GM21447 (cell line): ENCODE measurements at regions not wholly inside any gene's neighbourhood (a gene's known extent, or its start where the extent isn't known, plus 50 kb on each side); places are given as distances from the start of the nearest gene placed in this dataset.
A peak's percentile ranks its signal among the peaks of the same experiment; 100 is the strongest.

Experiments
- ATAC-seq: cut with Tn5 transposase; IDR thresholded peaks from one replicate; pipeline ENCODE4 v1.9.1; 2021; ENCODE audit not compliant: unreplicated experiment

GRCh38 chr5:89499787-89500186 is 616.8 kb upstream of the MEF2C start:
- ATAC-seq, result no peak

- ATAC-seq, result no peak
These were observed 615.7 kb upstream of the MEF2C start for GRCh38 chr5:89498699-89499098.

GRCh38 chr5:89493414-89493813 is 610.4 kb upstream of the MEF2C start:
- ATAC-seq, result no peak

GRCh38 chr5:89484962-89485361 is 602.0 kb upstream of the MEF2C start:
- no peak for ATAC-seq

- ATAC-seq, result no peak
These were observed 597.5 kb upstream of the MEF2C start for GRCh38 chr5:89480406-89481007.

- ATAC-seq, result no peak
These were observed 595.9 kb upstream of the MEF2C start for GRCh38 chr5:89478851-89479250.

DNA sequence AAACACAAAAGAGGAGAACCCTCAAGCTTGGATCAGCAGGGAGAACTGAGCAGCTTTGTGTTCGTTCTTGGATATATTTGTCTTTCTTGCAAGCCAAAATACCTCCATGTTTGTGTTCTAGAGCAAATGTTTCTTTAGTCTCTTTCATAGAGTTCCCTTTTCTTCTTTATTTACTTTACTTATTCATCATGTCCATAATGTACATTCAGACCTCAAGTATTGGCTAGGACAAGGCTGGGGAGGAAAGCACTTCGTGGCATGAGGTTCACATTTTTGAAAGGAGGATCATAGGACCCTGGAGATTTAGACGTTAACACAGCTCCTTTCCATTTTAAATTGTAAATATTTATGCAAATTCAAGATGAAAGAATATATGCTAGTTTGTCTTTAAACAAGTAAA is 590.2 kb upstream of the MEF2C start:
- no peak for ATAC-seq

GRCh38 chr5:89471541-89471940 is 588.6 kb upstream of the MEF2C start:
- ATAC-seq, result no peak

- ATAC-seq, result no peak
These were observed 588.1 kb upstream of the MEF2C start for GRCh38 chr5:89471115-89471514.

- no peak for ATAC-seq
These were observed 587.7 kb upstream of the MEF2C start for GRCh38 chr5:89470658-89471057.

- no peak for ATAC-seq
These were observed 575.3 kb upstream of the MEF2C start for GRCh38 chr5:89458332-89458656.

DNA sequence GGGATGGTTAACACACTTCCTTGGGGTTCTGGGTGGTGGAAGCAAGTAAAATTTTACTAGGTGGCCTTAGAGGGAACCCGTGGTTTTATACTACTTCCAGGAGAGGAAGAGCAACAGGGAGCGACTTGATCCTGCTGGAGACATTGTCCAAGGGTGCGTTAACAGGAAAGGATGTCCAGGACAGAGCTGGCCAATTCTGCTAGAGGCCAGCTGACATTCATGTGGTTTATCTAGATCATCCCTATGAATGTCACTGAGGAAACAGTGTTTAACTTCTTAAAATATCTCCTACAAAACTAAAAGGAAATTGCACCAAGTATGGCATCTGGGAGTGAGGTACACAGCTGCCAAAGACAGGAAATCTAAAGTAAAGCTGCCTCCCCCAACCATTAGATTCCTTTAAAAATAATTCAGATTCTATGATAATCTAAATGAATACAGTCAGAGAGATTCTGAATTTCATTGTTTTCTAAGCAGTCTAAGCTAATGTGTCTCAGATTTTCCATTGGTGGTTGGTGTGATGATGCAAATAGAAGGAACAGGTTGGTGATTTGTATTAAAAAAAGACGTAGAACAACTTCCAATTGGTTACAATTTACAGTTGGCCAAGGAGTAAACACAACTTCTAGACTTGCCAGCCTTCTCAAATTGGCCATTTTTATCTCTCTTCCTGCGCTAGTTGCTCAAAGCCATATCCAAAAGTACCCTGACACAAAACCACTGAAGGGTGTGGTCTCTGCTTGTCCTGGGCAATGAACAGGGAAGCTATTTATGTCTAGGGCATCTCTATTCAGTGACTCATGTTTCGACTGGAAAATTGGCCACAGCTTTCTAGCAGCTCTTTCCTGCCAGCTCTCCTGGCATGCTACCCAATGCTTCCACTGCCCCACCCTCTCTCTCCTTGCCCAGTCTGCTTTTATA is 574.7 kb upstream of the MEF2C start:
- no peak for ATAC-seq

GRCh38 chr5:89452081-89452480 is 569.1 kb upstream of the MEF2C start:
- ATAC-seq, result no peak

DNA sequence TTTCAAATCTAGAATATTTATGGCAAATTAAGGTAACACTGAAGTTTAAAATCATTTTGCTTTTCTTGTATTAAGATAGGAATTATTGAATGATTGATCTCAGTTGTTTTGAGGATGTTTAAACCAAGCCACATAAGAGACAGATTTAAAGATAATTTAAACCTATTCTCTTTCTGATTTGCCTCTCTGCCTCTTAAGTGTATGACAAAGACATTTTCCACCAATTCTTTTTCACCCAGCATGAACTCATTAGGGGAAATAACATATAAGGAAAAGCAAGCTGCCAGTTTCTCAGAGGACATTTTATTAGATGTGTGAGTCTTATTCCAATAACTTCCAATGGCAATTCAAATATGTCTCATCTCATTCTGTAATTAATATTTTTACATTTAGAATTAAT is 568.3 kb upstream of the MEF2C start:
- ATAC-seq, result no peak

DNA sequence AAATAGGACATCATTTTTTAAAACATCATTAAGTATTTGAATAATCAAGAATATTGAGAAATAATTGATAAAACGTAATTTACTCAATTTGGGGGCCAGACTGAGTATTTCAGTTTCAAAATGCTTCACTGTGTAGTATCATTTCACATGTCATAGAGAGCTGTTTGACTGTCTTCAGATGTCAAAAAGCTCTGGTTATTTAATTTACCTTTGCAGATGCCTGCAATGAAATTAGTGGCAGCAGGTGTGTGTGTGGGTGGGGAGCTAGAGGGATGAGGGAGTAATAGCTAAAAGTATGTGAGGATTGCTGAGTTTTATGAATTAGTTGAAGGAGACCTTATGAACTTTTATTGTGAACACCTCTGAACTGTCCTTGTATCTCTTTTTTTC is 567.2 kb upstream of the MEF2C start:
- no peak for ATAC-seq

DNA sequence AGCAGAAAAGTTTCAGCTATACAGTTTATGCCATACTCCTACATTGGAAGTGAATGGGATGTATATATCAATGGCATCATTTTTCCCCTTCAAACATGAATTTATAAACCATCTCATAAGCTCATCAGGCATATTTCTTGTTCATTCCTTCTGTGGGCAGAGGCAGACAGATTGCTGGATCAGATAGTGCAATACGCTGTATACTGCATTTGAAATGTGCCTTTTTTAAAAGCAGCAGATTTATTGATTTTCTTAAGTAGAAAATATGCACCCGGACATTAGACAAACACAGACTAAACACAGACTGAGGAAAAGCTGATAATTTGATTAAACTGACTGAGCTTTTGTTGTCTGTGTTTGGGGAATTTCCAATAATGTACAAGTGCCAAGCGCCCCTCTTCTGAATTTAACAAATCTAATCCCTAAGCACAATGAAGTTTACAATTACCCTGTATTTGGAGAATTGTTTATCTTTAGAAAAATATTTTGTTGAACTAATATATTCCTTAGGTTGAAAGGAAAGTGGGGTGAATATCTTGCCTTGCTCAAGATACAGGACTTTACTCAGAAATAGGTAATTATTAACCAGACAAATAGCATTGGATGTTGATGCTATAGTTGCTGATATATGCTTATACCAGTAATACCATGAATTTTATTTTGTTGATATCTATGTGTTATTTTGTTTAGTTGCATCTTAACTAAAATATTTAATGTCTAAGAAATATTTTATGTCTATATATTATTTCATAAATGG is 566.6 kb upstream of the MEF2C start:
- no peak for ATAC-seq

GRCh38 chr5:89447027-89447426 is 564.0 kb upstream of the MEF2C start:
- ATAC-seq, result no peak

- peak; percentile 40 for ATAC-seq
These were observed 562.2 kb upstream of the MEF2C start for GRCh38 chr5:89445106-89445745.

- ATAC-seq, result no peak
These were observed 561.1 kb upstream of the MEF2C start for GRCh38 chr5:89444088-89444487.

GRCh38 chr5:89443508-89443907 is 560.5 kb upstream of the MEF2C start:
- ATAC-seq, result no peak

DNA sequence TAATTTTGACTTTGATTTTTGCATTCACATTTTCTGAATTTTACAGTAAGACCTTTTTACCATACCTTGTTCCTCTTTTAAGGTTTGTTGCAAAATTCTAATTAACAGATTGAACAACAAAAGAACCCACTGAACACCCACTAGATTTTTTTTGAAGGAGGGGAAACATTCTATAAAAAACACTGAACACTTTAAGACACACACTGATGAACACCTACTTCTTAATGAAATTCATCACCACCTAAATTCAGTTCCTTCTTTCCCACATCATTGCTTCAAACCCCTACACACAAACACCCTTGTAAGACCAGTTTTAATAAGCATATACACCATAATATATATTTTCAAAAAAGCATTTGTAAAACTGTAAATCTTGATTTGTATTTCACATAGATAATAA is 559.0 kb upstream of the MEF2C start:
- no peak for ATAC-seq

DNA sequence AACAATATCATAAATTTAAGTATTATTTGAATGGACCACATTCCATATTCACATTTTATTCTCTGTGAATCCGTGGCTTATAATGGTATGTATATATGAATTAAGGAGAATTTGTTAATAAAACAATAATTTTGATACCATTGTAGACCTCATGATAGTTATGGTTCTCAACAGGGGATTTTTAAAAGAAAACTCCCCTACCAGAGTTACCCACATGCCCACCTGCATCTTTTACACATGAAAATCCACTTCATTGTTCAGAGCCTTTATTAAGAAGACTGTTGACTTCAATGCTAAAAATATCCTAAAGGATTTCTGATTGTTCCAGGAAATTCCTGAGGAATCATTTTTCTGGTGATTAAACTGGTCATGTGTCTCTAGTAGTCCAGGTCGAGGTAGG is 557.7 kb upstream of the MEF2C start:
- no peak for ATAC-seq
